Keratinocyte (primary cell): ENCODE measurements at regions not wholly inside any gene's neighbourhood (a gene's known extent, or its start where the extent isn't known, plus 50 kb on each side); places are given as distances from the start of the nearest gene placed in this dataset.

Experiments
- EZH2 ChIP-seq: IDR thresholded peaks from one replicate; pipeline ENCODE4 v1.6.1; 2012; ENCODE audit warnings: inconsistent platforms, mild to moderate bottlenecking, low read length, moderate library complexity
- TF ChIP-seq, protein P1 (sequence below), 3 experiments: IDR thresholded peaks in 1 of 3; conservative IDR thresholded peaks in 1 of 3; optimal IDR thresholded peaks in 1 of 3; 2 replicates in 2 of 3; 3 replicates in 1 of 3; pipeline versions ENCODE3 to v1.5.1; 2011; ENCODE audit warnings: low read length in 3 of 3, mild to moderate bottlenecking in 3 of 3, moderate library complexity in 2 of 3, control low read depth in 1 of 3, inconsistent platforms in 1 of 3; ENCODE audit not compliant: insufficient read depth in 2 of 3; ENCODE audit errors: extremely low read depth in 1 of 3

DNA sequence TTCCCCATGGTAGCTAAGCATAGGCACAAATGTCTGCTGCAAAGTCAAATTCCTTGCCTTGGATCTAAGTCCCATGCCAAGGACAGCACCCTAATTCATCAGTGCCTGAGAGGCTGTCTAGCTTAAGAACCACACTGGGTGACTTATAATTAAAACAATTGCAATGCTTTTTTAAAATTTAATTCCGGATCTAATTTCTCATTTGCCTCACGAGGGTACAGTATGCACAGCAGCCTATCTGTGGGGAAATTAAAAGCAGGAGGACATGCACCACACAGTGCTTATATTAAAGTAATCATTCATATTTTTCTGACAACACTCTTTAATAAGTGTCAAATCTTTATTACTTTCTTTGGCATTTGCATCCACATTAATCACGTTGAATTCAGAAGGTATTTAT, 378.8 kb downstream of the GPAM start:
- TF ChIP-seq, protein P1, sequence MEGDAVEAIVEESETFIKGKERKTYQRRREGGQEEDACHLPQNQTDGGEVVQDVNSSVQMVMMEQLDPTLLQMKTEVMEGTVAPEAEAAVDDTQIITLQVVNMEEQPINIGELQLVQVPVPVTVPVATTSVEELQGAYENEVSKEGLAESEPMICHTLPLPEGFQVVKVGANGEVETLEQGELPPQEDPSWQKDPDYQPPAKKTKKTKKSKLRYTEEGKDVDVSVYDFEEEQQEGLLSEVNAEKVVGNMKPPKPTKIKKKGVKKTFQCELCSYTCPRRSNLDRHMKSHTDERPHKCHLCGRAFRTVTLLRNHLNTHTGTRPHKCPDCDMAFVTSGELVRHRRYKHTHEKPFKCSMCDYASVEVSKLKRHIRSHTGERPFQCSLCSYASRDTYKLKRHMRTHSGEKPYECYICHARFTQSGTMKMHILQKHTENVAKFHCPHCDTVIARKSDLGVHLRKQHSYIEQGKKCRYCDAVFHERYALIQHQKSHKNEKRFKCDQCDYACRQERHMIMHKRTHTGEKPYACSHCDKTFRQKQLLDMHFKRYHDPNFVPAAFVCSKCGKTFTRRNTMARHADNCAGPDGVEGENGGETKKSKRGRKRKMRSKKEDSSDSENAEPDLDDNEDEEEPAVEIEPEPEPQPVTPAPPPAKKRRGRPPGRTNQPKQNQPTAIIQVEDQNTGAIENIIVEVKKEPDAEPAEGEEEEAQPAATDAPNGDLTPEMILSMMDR (optimal IDR thresholded peaks at IDR 0.05 in 1 of 3, IDR thresholded peaks at IDR 0.05 in 1 of 3, conservative IDR thresholded peaks at IDR 0.05 in 1 of 3; ENCODE audit: extremely low read depth in 1 of 3, insufficient read depth in 2 of 3, low read length in 3 of 3) = no peak
- TF ChIP-seq EZH2 = no peak
